ENCODE measurements at regions not wholly inside any gene's neighbourhood (a gene's known extent, or its start where the extent isn't known, plus 50 kb on each side); places are given as distances from the start of the nearest gene placed in this dataset.

DNA sequence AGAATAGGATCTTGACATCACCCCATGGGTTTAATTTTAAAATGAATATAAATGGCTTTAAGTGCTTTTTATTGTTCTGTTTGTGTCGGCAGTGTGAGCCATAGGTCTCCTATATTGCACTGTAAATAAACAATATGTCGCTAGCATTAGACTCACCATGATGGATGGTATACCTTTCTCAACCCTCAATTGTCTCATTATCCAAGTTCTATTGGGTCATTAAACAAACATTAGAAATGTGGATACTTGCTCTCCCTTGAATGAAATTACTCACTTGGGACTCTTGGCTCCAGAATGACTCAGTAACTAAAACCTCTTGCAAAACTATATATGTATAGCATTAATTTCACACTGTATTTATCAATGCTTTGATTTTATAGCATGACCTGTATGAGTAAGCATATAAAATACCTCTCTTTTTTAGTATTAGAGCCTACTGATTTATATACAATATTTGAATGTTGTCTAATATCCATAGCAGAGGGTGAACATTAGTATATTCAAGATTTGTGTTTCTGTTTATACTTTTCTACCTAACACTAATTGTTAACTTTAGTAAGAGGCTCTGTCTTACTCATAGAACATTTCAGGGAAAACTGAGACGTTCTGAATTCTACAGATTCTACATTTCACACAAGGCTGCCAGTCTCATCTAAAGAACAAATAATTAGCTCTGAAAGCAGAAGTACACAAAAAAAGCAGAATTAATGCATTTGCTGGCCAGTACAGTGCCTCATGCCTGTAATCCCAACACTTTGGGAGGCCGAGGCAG is 303.8 kb upstream of the PRR16 start:
- no peak for TF ChIP-seq ZNF274 (IDR thresholded peaks at IDR 0.05; ENCODE audit: low read depth, low read length)
- no peak for TF ChIP-seq YY1 (IDR thresholded peaks at IDR 0.05; ENCODE audit: insufficient read depth, insufficient read length)
- TF ChIP-seq SUZ12 (IDR thresholded peaks at IDR 0.05; ENCODE audit: extremely low read depth, insufficient read depth, insufficient read length) = no peak
